A549 (cell line): ENCODE measurements at regions not wholly inside any gene's neighbourhood (a gene's known extent, or its start where the extent isn't known, plus 50 kb on each side); places are given as distances from the start of the nearest gene placed in this dataset.

Source experiments
- ATAC-seq, 2 experiments: fragments of 200-7000 bp in 1 of 2; fragments of >200 bp in 1 of 2; cut with Nextera tagmentation in 1 of 2; cut with Tn5 transposase in 1 of 2; 3 replicates each; pipeline versions ENCODE4 v1.8.0 to v1.9.1; 2018 to 2020; ENCODE audit warnings: mild to moderate bottlenecking in 1 of 2, moderate library complexity in 1 of 2
- CTCF ChIA-PET: fragments of 300-600 bp; sonication (Branson Sonifier 250); formaldehyde crosslinking; extraction: SDS; loops from one replicate; lab custom pipeline; 2021; ENCODE audit warnings: antibody characterized with exemption, inconsistent platforms; lab: Yijun Ruan, JAX
- POLR2A ChIA-PET: fragments of 350-600 bp; formaldehyde crosslinking; extraction: SDS; loops from one replicate; lab custom pipeline; 2021; ENCODE audit warnings: antibody characterized with exemption, inconsistent platforms; lab: Yijun Ruan, JAX
- DNase-seq, 2 experiments: peaks; one replicate each; pipeline versions ENCODE4 v3.0.0 to v3.0.0-alpha.2; 2011 to 2016; ENCODE audit warnings: low read depth in 1 of 2, low spot score in 1 of 2
- FAIRE-seq: peaks from 2 replicates; lab custom pipeline; 2011; peaks lifted over from hg19 to GRCh38; lab: Jason Lieb, UNC
- H3K27ac ChIP-seq, 2 experiments: fragments of >200 bp; sonication (Bioruptor Twin); formaldehyde crosslinking; 3 replicates each; pipeline ENCODE4 v1.5.1; 2016 to 2017
- H3K4me1 ChIP-seq: fragments of >200 bp; sonication (Bioruptor Twin); formaldehyde crosslinking; 3 replicates; pipeline ENCODE4 v1.6.1; 2016
- H3K4me2 ChIP-seq: fragments of >200 bp; sonication (Bioruptor Twin); formaldehyde crosslinking; 3 replicates; pipeline ENCODE4 v1.6.1; 2016
- H3K4me3 ChIP-seq: fragments of >200 bp; sonication (Bioruptor Twin); formaldehyde crosslinking; 3 replicates; pipeline ENCODE4 v1.5.1; 2016
- H3K9me3 ChIP-seq: fragments of >200 bp; sonication (Bioruptor Twin); formaldehyde crosslinking; 3 replicates; pipeline ENCODE4 v1.6.1; 2016
- CTCF ChIP-seq: fragments of >200 bp; sonication (Bioruptor Twin); formaldehyde crosslinking; IDR thresholded peaks from 3 replicates; pipeline ENCODE4 v1.5.1; 2016
- E2F6 ChIP-seq: IDR thresholded peaks from 2 replicates; pipeline ENCODE4 v1.6.1; 2012; ENCODE audit warnings: low read depth, borderline replicate concordance
- ESRRA ChIP-seq: fragments of 150-350 bp; IDR thresholded peaks from 2 replicates; pipeline ENCODE4 v1.6.1; 2014; ENCODE audit warnings: mild to moderate bottlenecking, low read length, borderline replicate concordance
- GATA3 ChIP-seq: IDR thresholded peaks from 2 replicates; pipeline ENCODE4 v1.6.1; 2012; ENCODE audit warnings: borderline replicate concordance
- HES2 ChIP-seq: fragments of >200 bp; sonication (Bioruptor Twin); formaldehyde crosslinking; IDR thresholded peaks from 2 replicates; pipeline ENCODE4 v1.6.1; 2016
- HOXA7 ChIP-seq: fragments of 250-450 bp; sonication (Bioruptor Pico); IDR thresholded peaks from 2 replicates; pipeline ENCODE4 v1.5.0; 2020; ENCODE audit warnings: mild to moderate bottlenecking, moderate library complexity
- HOXB5 ChIP-seq: fragments of 250-450 bp; sonication (Bioruptor Pico); IDR thresholded peaks from 2 replicates; pipeline ENCODE4 v1.5.0; 2020; ENCODE audit warnings: mild to moderate bottlenecking, moderate library complexity
- JUNB ChIP-seq: fragments of >200 bp; sonication (Bioruptor Twin); formaldehyde crosslinking; IDR thresholded peaks from 2 replicates; pipeline ENCODE4 v1.6.1; 2016
- MAFK ChIP-seq: fragments of 450-650 bp; IDR thresholded peaks from 2 replicates; pipeline ENCODE4 v1.6.1; 2014; ENCODE audit not compliant: partially characterized antibody
- MAZ ChIP-seq: fragments of 150-350 bp; IDR thresholded peaks from 2 replicates; pipeline ENCODE4 v1.6.1; 2014; ENCODE audit warnings: antibody characterized with exemption, low read depth, low read length, borderline replicate concordance
- NFE2L2 ChIP-seq: fragments of 150-350 bp; conservative IDR thresholded peaks from 2 replicates; pipeline ENCODE4 v1.6.1; 2014; ENCODE audit warnings: low read length
- NPAS2 ChIP-seq: fragments of 250-450 bp; sonication (Bioruptor Pico); IDR thresholded peaks from 2 replicates; pipeline ENCODE4 v1.8.0; 2022; ENCODE audit warnings: mild to moderate bottlenecking, moderate library complexity, borderline replicate concordance
- NR3C1 ChIP-seq: fragments of >200 bp; sonication (Bioruptor Twin); formaldehyde crosslinking; IDR thresholded peaks from 3 replicates; pipeline ENCODE4 v1.6.1; 2017
- PBX3 ChIP-seq: IDR thresholded peaks from 2 replicates; pipeline ENCODE4 v1.6.1; 2012
- POLR2A ChIP-seq: IDR thresholded peaks from 2 replicates; pipeline ENCODE4 v1.6.1; 2012; ENCODE audit warnings: mild to moderate bottlenecking, low read length
- RAD21 ChIP-seq, 2 experiments: fragments of >200 bp in 1 of 2; sonication (Bioruptor Twin) in 1 of 2; formaldehyde crosslinking in 1 of 2; IDR thresholded peaks in 1 of 2; conservative IDR thresholded peaks in 1 of 2; 2 replicates in 1 of 2; 3 replicates in 1 of 2; pipeline ENCODE4 v1.6.1; 2012 to 2018; ENCODE audit warnings: inconsistent platforms in 1 of 2
- RARB ChIP-seq: fragments of 250-450 bp; sonication (Bioruptor Pico); IDR thresholded peaks from 2 replicates; pipeline ENCODE4 v1.8.0; 2021; ENCODE audit warnings: mild to moderate bottlenecking, moderate library complexity
- RCOR1 ChIP-seq: fragments of 150-350 bp; IDR thresholded peaks from 2 replicates; pipeline ENCODE4 v1.6.1; 2014; ENCODE audit warnings: antibody characterized with exemption, low read length, low read depth
- ZC3H11A ChIP-seq: fragments of 450-650 bp; IDR thresholded peaks from 2 replicates; pipeline ENCODE4 v1.6.1; 2014; ENCODE audit warnings: antibody characterized with exemption, mild to moderate bottlenecking
- ZSCAN20 ChIP-seq: fragments of 250-450 bp; sonication (Bioruptor Pico); IDR thresholded peaks from 2 replicates; pipeline ENCODE4 v1.8.0; 2022; ENCODE audit warnings: mild to moderate bottlenecking, moderate library complexity
- WGBS: methylation state at CpG from one replicate; pipeline ENCODE4 v1.1.6; 2017; ENCODE audit errors: missing lambda C conversion rate; 5-methylcytosine and 5-hydroxymethylcytosine counted together
- TF ChIP-seq, protein P1 (sequence below): IDR thresholded peaks from 2 replicates; pipeline ENCODE4 v1.6.1; 2012

DNA sequence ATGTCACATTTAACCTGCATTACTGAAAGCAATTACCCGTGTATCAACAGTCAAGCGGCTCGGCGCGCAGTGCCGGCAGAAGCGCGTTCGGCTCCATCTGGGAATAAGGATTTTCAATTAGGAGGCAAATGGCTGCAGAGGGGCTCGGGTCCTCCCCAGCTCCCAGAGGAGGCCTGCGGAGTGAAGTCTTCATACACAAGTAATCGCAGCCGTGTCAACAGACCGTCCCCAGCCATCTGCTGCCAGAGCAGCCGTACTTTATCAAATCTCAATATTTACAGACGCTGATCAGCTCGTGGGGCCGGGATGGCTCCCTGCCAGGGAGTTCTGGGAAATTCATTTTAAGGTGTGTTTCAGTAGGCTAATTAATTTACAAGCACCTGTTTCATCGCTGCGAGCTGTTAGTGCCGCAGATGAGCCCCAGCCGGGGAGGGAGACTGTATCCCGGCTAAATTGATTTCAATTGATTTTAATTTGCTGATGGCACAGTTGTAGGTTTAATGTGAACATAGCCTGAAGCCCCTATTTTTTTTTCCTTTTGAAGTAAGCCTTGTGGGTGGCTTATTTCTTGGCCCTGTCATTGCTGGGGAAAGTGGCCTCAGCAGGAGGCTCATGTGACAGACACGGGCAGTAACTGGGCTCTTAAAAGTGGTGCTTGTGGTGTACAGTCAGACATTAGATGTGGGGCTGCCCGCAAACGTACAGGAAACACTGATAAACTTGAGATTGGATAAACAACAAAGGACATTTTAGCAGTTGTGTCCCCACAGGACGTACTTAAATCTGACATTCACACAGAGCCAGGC lies 252.7 kb downstream of the TEX29 start:
- Histone ChIP-seq H3K4me1 (no peaks in the 10 kb centered on the region), H3K4me3 (no peak overlapping the region), H3K9me3 (0 out of 3 replicates have a peak, but pooled peaks cover 3% of the 10 kb centered on the region), H3K4me2 (no peak overlapping the region), H3K27ac (no peak overlapping the region)
- 55% methylated on average over 25 of the region's 27 CpGs for WGBS
- DNase-seq: no peak
- no peak for TF ChIP-seq NR3C1
- no peak for TF ChIP-seq RCOR1
- no peak for TF ChIP-seq JUNB
- TF ChIP-seq HOXB5 (CRISPR knock-in tag): no peak
- no peak for TF ChIP-seq MAZ
- TF ChIP-seq ESRRA: no peak
- TF ChIP-seq HES2: no peak
- TF ChIP-seq RAD21 (conservative IDR thresholded peaks at IDR 0.05 in 1 of 2, IDR thresholded peaks at IDR 0.05 in 1 of 2): no peak
- TF ChIP-seq HOXA7 (CRISPR knock-in tag): no peak
- no peak for TF ChIP-seq ZSCAN20 (CRISPR knock-in tag)
- no peak for TF ChIP-seq NFE2L2
- no peak for TF ChIP-seq ZC3H11A
- no peak for TF ChIP-seq CTCF
- no peak for TF ChIP-seq NPAS2 (CRISPR knock-in tag)
- no peak for TF ChIP-seq RARB (CRISPR knock-in tag)
- TF ChIP-seq POLR2A: no peak
- TF ChIP-seq PBX3: no peak
- TF ChIP-seq E2F6: no peak
- POLR2A ChIA-PET: no interaction called here
- no peak for ATAC-seq
- FAIRE-seq: no peak
- CTCF ChIA-PET: no interaction called here

- Histone ChIP-seq H3K27ac (no peak overlapping the region), H3K4me1 (no peaks in the 10 kb centered on the region), H3K4me3 (no peak overlapping the region), H3K4me2 (no peak overlapping the region), H3K9me3 (0 out of 3 replicates have a peak, but pooled peaks cover 3% of the 10 kb centered on the region)
- CTCF ChIA-PET: no interaction called here
- WGBS: 3% methylated on average over 4 of the region's 7 CpGs
- ATAC-seq (no peak), DNase-seq (no peak), FAIRE-seq (no peak)
- POLR2A ChIA-PET: no interaction called here
- TF ChIP-seq RARB (CRISPR knock-in tag): no peak
- TF ChIP-seq, all 56 proteins: peak for 0
Measured at GRCh38 chr13:111573801-111574200, 253.4 kb downstream of the TEX29 start.

DNA sequence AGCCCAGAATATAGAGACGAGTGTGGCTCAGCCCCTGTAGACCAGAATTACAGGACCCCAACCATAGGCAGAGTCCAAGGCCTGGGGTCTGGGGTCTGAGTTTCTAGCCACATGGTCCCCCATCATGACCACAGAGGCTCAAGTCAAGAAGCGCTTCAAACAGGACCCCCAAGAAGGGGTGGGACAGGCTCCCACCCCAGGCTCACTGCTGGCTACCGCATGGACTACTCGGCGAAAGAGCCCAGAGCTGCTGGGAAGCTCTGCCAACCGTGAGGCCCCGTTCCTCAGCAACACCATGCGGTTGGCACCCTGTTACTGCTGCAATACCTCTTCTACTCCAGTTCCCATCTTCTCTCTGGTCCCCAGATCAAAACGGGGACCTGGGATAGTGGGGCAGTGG lies 254.8 kb downstream of the TEX29 start:
- TF ChIP-seq, protein P1, sequence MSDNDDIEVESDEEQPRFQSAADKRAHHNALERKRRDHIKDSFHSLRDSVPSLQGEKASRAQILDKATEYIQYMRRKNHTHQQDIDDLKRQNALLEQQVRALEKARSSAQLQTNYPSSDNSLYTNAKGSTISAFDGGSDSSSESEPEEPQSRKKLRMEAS: no peak
- TF ChIP-seq ESRRA (no peak), GATA3 (no peak), MAFK (no peak), NFE2L2 (no peak)
- 18% methylated on average over 8 of the region's 9 CpGs for WGBS
- ChIA-PET POLR2A (no interaction called here), CTCF (no interaction called here)
- DNase-seq: no peak
- no peak overlapping the region for H3K4me3 ChIP-seq
- no peak overlapping the region for H3K4me2 ChIP-seq
- H3K27ac ChIP-seq: no peak overlapping the region
- FAIRE-seq: no peak
- no peak for ATAC-seq
- no peaks in the 10 kb centered on the region for H3K4me1 ChIP-seq
- H3K9me3 ChIP-seq: 0 out of 3 replicates have a peak, but pooled peaks cover 3% of the 10 kb centered on the region
